GM12865 (cell line): ENCODE measurements at regions not wholly inside any gene's neighbourhood (a gene's known extent, or its start where the extent isn't known, plus 50 kb on each side); places are given as distances from the start of the nearest gene placed in this dataset.
A peak's percentile ranks its signal among the peaks of the same experiment; 100 is the strongest.

Experiments used
- DNase-seq: peaks from one replicate; pipeline ENCODE4 v3.0.0; 2010; ENCODE audit warnings: low read depth
- H3K4me3 ChIP-seq: 2 replicates; pipeline ENCODE4 v1.5.1; 2011; ENCODE audit warnings: mild to moderate bottlenecking, low read depth, low read length, control low read depth
- TF ChIP-seq, protein P1 (sequence below): IDR thresholded peaks from 2 replicates; pipeline ENCODE4 v1.5.1; 2011; ENCODE audit warnings: low read length, control low read depth, low read depth, inconsistent platforms; ENCODE audit not compliant: insufficient read depth; ENCODE audit errors: missing control alignments

DNA sequence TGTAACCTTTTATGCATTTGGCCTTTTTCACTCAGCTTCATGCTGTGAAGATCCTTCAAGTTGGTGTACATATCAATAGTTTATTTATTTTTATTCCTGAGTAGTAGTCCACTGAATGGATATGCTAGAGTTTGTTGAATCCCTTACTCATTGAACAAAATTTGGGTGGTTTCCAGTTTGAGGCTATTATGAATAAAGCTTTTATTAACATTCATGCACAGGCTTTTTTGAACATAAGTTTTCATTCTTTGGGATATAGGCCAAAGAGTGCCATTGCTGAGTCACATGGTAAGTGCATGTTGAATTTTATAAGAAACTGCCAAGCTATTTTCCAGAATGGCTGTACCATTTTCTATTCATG lies 59.5 kb upstream of the CAPRIN2 start:
- TF ChIP-seq, protein P1, sequence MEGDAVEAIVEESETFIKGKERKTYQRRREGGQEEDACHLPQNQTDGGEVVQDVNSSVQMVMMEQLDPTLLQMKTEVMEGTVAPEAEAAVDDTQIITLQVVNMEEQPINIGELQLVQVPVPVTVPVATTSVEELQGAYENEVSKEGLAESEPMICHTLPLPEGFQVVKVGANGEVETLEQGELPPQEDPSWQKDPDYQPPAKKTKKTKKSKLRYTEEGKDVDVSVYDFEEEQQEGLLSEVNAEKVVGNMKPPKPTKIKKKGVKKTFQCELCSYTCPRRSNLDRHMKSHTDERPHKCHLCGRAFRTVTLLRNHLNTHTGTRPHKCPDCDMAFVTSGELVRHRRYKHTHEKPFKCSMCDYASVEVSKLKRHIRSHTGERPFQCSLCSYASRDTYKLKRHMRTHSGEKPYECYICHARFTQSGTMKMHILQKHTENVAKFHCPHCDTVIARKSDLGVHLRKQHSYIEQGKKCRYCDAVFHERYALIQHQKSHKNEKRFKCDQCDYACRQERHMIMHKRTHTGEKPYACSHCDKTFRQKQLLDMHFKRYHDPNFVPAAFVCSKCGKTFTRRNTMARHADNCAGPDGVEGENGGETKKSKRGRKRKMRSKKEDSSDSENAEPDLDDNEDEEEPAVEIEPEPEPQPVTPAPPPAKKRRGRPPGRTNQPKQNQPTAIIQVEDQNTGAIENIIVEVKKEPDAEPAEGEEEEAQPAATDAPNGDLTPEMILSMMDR: no peak
- no peak overlapping the region for H3K4me3 ChIP-seq
- DNase-seq: no peak

GRCh38 chr12:30813525-30814294 lies 59.0 kb upstream of the CAPRIN2 start:
- TF ChIP-seq, protein P1: no peak
- DNase-seq: no peak

DNA sequence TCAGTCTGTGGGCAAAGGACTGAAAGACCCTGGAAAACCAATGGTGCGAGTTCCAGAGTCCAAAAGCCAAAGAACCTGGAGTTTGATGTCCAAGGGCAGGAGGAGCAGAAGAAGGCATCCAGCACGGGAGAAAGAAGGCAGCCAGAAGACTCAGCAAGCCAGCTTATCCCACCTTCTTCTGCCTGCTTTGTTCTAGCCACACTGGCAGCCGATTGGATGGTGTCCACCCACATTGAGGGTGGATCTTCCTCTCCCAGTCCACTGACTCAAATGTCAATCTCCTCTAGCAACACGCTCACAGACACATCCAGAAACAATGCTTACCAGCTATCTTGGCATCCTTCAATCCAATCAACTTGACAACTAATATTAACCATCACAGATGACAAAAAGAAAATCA lies 57.2 kb upstream of the CAPRIN2 start:
- H3K4me3 ChIP-seq: no peak overlapping the region
- TF ChIP-seq, protein P1: no peak
- no peak for DNase-seq

More at GRCh38 chr12:30813525-30814294, 59.0 kb upstream of the CAPRIN2 start:
- no peak overlapping the region for H3K4me3 ChIP-seq

- DNase-seq: no peak
- TF ChIP-seq, protein P1: no peak
- H3K4me3 ChIP-seq: no peak overlapping the region
These were observed 56.2 kb upstream of the CAPRIN2 start for GRCh38 chr12:30810918-30811317.

GRCh38 chr12:30807695-30808034 lies 52.9 kb upstream of the CAPRIN2 start:
- TF ChIP-seq, protein P1: no peak
- DNase-seq: no peak
- H3K4me3 ChIP-seq: no peak overlapping the region

GRCh38 chr12:30806989-30807694 lies 52.4 kb upstream of the CAPRIN2 start:
- no peak overlapping the region for H3K4me3 ChIP-seq
- TF ChIP-seq, protein P1: peak; percentile 69
- DNase-seq: peak; percentile 61
